ENCODE measurements at regions not wholly inside any gene's neighbourhood (a gene's known extent, or its start where the extent isn't known, plus 50 kb on each side); places are given as distances from the start of the nearest gene placed in this dataset.

DNA sequence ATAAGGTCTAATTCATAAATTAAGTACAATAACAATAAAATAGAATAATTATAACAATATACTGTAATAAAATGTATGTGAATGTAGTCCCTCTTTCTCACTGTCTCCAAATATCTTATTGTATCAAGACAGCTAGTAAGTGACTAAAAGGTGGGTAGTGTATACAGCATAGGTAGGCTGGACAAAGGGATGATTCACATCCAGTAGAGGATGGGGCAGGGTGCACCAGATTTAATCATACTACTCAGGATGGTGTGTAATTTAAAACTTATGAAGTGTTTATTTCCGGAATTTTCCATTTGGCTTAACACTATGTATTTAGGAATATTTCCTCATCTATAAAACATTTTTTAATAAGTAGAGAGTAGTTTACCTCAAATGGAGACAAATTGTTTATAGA is 876.1 kb upstream of the CADM2 start:
- no peak for DNase-seq

DNA sequence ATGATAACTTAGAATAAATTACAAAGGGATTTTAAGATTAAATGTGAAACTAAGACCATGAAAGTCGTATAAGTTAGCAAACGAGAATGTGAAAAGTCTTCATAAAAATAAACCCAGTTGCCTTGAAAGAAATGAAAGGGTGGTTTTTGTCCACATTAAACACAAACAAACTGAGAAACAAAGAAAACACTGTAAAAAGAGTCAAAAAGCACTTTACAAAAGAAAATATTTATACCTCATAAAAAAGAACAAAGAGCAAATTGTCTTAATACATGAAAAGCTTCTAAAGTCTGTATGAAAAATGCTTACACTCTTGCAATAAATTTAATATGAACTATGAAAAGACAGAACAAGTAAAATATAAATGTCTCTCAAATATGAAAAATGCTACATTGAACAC is 865.9 kb upstream of the CADM2 start:
- no peak for DNase-seq

DNA sequence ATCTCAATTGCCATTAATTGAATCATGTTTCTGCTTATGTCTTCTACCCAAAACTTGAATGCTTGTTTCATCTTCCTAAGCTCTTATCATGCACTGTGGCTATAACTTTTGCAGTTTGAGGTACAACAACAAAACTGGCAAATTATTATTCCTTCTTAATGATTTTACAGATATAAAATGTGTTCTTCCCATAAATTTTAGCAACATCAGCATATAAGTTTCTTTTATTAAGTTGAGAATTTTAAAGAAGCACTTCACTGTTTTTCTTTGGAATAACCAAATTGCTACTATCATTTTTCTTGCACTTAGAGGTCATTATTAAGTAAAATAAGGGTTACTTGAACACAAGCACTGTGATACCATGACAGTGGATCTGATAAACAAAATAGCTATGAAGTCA is 862.6 kb upstream of the CADM2 start:
- no peak for DNase-seq

DNA sequence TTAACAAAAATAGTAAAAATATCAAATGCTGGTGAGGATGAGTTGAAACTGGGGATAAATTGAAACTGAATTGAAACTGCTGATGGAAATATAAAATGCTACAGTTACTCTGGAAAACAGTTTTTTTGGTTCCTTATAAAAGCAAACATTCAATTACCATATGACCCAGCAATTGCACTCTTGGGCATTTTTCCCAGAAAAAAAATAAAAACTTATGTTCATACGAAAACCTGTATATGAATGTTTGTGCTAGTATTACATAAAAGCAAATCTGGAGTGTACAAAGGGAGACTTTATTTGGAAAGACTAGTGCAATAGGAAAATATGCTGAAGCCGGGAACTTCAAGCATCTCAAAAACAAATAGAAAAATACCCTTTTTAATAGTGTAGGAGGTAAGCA is 857.9 kb upstream of the CADM2 start:
- DNase-seq: no peak

DNA sequence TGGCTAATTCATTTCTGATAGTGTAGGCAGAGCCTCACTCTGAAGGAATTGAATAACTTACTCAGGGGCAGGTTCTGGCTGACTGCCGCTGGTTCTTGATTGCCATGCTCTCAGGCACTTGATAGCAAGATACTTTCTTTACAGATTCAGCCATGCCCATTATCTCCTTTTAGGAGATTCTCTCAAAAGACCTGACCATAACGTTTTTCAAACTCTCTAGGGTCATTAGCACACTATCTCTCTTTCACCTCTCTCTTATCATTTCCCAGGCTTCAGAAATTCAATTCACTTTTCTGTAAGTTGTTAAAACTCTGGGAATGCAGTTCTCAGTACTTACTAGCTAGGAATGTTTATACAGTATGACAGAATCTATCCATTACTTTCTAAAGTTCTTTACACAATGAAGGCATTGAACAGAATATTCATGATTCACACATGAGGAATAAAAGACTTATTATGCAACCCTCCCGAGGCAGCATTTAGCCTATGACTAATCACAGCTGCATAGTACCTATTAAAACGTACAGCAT is 850.3 kb upstream of the CADM2 start:
- peak; percentile 58 for DNase-seq

DNA sequence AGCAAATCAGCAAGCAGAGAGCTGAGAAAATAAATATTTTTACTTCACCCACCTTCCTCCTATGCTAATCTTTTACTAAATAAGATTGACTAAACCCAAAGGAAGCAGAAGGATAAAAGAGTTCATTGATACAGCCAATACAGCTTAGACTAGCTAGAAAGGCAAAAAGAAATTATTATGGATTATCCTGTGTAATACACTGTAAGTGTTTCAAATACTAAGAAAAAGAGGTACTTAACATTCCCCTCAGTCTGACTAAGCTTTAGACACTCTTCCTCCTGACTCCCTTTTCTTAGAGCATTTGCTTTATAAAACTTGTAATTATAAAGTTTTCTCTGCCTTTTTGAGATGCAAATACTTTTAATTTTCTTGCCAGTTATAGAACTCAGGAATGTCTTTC is 848.9 kb upstream of the CADM2 start:
- no peak for DNase-seq

DNA sequence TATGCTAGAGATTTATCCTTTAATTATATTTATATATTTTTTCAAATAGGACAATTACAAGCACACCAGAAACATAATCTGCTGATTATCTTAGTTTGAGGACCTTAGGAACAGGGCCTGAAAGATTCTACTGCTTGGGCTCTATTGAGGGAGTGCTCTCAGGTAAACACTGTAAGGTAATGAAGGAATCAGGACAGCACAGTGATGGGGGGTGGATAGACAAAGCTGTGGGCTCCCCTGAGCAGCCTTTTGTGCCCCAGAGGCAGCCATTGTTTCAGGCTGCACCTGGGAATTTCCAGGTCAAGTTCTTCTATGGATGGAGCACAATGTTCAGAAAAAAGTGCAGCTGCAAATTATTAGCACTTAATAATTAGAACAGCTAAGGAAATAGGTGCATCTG is 848.0 kb upstream of the CADM2 start:
- DNase-seq: peak; percentile 22

DNA sequence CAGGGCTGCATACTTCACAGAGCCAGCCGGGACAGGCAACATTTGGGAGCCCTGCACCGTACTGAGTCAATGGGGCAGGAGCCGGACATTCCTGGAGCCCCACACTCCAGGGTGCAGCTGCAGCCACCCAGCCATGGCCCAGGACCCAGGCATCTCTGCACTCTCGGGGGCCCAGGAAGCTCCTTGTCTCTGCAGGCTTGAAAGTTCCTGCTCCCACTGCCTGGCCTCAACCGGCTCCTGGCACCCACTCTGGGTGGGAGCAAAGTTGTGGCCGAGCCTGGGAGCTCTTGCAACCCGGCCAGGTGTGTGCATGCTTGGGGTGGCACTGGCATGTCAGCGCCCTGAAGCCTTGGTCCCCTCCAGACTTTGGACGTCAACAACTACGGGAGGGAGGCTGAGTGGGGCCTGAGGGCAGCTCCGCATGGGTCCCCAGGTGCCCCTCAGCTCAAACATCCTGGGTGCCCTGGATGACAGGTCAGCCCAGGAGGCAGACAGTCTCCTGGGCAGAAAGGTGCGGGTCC is 833.5 kb upstream of the CADM2 start:
- no peak for DNase-seq

DNA sequence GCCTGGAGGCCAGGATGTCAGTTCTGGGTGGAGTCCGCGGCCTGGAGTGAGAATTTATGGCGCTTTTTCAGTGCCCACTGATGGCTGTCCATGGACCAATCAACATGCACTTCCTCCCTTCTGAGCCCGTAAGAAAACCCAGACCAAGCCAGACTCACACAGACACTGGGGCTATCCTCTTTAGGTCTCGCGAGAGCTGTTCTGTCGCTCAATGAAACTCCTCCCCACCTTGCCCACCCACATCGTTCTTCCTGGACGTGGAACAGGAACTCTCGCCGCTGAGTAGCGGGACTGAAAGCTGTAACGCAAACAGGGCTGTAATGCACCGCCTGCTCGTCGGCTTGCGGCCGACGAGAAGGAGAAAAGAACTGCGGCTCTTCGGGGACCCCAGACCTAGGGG is 833.0 kb upstream of the CADM2 start:
- no peak for DNase-seq

DNA sequence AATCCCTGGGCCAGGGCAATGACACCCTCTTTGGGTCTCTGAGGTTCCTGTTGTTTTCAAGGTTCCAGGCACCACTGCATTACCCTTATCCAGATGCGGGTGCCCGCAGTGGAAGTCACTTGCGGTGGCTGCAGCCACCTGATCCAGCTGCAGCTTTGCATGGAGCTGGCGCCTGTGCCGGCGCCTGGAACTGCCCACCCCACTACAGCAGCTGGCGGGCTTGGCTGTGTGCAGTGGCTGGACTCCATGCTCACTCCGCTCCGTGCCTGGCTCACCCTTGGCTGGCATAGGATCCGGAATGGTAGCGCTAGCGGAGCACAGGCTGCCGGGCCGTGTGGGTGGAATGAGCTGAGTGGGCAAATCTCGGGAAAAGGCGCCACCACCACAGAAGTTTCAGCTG is 832.6 kb upstream of the CADM2 start:
- no peak for DNase-seq

DNA sequence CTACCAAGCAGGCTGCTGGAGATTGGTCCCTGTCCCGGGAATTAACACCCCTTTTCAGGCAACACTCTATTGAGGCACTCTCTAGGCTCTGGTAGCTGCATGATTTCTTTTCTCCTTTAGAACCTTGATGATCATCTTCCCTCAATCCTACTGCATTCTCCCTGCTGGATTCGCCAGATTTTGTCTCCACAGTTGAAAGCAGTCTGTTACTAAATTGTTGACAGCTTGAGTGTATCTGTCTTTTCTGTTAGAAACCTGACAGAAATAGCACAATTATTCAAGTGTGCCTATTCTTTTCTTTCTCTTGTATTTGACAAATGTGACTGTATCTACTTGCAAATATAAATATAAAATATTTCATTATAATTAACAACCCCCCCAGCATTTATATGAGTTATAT is 830.8 kb upstream of the CADM2 start:
- no peak for DNase-seq

DNA sequence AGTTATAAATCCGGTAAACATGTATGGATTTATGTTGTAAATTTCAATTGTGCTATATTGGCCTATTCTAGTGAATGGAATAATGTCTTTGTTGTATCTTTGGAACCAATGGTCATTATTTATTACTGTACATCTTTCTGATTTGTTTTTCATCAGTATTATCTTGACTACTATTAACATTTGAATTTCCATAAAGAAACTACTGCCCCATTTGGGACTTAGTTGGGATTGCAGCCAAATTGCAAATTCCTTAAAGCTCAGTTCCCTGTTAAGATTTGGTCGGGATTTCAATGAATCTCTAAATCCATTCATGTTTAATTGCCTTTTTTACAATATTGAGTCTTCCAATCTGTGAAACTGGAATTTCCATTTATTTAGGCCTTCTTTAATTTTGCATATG is 822.4 kb upstream of the CADM2 start:
- DNase-seq: peak; percentile 4

DNA sequence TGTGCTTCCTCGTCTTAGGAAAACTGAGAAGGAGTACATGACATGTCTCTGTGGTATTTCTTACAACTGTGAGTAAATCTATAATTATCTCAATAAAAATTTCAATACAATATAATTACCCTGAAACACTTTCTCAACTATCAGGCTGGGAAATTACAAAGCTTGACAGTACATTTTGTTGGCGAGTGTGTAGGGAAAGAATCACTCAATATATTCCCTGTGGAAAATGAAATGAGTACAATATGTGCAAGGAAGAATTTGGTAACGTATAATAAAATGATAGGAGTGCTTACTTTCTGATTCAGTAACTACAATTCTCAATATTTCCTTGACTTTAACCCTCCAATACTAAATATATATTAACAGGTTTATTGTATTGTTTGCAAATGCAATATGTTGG is 818.2 kb upstream of the CADM2 start:
- DNase-seq: peak; percentile 42

DNA sequence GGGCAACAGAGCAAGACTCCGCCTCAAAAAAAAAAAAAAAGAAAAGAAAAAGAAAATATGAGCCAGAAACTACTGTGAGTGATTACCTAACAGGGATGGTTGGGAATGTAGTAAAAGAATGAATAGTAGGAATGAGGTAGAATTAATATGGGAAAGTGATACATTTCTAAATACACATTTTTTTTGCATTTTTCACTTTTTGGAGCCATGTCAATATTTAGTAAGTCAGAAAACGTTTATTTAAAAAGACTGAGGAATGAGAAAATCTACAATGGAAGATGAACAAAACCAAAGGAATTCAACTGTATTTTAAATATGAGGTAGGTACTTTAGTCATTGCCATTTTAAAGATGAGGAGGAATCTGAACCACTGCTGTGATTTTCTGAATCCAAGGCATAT is 817.2 kb upstream of the CADM2 start:
- DNase-seq: no peak

DNA sequence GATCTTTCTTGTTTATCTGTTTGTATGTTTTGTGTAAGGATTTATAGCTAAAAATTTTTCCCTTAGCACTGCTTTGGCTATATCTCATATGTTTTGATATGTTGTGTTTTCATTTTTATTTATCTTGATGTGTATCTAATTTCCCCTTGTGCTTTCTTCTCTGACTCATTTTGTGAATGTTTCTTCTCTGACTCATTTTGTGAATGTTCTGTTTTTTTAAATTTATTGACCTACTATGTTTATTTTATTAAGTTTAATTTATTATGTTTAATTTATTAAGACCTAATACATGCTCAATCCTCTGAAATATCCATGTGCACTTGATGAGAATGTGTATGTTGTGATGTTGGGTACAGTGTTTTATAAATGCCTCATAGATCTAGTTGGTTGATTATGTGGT is 793.5 kb upstream of the CADM2 start:
- DNase-seq: no peak

DNA sequence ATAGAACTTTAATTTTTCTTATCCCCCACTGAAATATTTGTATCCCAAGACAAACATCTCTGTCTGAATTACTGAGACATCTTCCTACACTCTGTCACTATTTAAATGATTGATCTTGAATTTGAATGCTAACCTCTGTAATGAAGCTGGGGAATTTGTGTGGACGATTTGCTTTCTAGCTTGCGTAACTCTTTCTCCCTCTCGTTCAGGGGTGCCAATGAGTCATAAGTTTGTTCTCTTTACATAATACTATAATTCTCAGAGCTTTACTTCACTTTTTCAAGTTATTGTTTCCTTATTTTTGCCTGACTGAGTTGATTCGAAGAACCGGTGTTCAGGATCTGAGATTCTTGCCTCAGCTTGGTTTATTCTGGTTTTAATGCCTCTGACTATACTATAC is 783.3 kb upstream of the CADM2 start:
- DNase-seq: no peak

DNA sequence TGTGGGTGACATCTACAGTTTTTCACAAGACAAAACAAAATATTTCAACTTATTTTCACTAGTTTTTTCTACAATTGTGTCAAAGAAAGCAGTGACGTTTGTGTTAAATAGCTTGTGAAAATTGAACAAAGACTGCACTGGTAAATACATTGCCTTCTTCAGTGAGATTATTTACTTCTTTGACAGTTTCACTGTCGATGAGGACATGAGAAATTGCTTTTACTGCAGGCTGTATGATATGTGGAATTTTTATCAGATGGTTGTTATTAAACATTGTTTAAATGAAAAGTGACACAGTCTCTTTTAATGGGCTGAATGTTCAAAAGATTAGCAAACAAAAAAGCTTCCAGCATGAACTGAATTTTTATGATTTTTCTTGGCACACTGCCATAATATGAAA is 773.9 kb upstream of the CADM2 start:
- peak; percentile 78 for DNase-seq

DNA sequence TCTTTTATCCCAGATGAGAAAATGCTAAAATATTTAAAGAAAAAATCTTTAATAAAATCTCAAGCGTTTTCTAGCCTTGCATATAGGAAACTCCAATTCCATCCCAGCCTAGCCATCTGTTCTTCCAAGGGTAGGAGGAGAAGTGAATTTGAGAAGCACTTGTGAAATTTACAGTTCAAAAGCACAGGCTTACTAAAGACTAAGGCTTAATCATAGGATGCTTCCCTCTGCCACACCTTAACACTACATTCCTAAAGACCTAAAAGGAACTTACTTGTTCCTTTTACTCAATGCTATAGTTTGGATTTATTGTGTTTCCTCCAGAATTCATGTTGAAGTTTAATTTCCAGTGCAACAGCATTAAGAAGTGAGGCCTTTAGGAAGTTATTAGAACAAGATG is 764.8 kb upstream of the CADM2 start:
- DNase-seq: no peak

DNA sequence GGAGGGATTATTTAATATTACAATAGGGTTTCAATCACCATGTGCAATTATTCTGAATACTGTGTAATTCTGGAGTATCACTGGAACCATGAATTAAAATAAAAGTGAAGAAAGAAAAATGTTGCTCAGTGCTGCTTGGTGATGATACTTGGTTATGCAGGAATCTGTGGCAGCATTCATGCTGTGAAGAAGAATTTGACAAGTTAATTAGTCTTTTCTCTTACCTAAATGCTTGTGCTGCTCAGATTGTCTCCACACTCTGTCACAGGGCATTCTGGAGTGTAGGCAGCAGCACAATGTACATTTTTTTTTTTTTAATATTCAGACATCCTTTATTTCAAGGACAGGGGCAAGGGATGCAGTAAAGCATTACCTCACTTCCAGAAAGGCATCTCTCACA is 749.3 kb upstream of the CADM2 start:
- no peak for DNase-seq

DNA sequence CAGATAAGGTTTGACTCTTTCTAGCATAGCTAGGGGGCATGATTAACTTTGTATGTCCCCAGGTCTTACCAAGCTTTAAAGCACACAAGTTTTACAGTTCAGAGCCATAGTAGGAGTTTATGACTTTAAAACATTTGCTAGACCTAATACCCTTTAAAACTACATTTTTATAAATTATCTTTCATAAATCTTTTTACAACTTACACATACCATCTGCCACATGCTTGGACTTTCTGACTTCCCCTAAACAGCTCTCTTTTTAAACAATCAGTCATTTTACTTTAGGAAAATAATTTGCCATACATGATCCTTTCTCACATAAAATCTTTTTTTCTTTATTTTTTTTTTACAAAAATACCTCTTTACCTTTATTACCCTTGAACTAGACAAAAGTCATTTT is 735.3 kb upstream of the CADM2 start:
- DNase-seq: no peak

DNA sequence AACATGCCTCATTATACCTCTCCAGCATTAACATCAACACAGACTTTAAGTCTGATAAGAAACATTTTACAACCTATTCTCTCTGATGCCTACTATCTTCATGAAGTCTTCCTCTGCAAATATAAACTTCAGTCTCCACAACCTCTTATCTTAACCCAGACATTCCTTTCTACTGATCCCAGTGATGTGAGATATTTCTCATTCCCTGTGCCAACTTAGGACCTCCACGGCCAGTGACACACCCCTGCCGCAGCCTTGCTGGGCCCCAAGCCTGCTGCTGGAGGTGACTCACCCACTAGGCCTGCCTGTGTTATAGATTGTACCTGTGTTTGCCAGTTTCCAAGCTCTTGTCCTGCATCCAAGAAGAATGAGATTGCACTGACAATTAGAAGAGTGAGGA is 734.5 kb upstream of the CADM2 start:
- no peak for DNase-seq

DNA sequence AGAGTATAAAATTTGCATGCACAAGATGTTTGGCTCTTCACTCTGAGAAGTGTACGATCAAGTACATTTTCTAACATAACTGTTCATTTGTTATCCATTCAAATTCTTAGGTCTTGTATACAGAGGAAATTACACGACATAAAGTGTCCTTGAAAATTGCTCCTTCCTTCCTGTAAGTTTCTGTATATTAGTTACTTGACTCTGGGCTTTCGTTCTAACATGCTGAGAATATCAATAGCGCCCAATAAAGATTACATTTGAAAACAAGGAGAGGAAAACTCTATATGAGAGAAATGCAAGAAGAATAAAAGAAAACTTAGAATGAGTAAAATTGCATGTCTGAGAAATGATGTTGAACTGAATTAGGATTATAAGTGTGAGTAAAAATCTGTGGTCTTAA is 722.5 kb upstream of the CADM2 start:
- DNase-seq: no peak

DNA sequence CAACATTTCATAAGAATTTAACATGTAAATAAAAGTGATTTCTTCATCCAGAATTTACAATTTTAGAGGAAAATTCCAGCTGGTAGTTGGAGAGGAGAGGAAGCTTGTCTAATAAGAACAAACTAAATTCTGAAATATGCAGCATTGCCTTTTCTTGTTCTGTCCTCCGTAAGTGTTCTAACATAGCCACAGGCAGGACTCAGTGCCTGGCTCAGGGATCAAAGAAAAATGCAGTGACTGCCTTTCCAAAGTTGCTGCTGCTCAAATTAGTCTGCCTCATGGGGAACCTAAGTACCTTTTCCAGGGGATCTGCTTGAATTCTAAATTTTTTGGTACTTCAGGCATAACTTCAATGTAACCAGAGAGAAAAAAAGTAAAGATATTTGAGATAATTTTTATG is 713.0 kb upstream of the CADM2 start:
- no peak for DNase-seq

DNA sequence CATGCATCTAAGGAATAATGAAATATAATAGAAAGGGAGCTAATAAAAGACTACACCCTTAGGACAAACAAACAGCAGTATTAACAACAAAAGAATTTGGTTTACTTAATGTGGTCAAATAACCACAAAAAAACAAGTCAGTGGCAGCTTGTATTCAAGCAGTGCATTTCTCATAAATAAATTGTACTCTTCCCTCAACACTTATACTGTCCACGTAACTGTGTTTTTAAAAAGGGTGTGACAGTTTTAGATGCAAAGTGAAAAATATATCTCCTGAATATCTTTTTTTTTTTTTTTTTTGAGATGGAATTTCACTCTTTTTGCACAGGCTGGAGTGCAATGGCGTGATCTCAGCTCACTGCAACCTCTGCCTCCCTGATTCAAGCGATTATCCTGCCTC is 698.2 kb upstream of the CADM2 start:
- no peak for DNase-seq

DNA sequence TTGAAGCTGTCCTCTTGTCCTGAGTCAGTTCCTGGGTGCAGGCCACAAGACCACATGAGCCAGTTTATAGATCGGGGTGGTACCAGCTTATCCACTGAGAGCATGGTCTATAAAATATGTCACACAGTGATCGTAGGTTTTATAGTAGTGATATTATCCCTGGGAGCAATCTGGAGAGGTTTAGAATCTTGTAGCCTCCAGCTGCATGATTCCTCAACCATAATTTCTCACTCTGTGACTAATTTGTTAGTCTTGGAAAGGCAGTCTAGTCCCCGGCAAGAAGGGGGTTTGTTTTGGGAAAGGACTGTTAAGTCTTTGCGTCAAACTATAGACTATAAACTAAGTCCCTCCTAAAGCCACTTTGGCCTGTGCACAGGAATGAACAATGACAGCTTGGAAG is 693.0 kb upstream of the CADM2 start:
- DNase-seq: no peak

DNA sequence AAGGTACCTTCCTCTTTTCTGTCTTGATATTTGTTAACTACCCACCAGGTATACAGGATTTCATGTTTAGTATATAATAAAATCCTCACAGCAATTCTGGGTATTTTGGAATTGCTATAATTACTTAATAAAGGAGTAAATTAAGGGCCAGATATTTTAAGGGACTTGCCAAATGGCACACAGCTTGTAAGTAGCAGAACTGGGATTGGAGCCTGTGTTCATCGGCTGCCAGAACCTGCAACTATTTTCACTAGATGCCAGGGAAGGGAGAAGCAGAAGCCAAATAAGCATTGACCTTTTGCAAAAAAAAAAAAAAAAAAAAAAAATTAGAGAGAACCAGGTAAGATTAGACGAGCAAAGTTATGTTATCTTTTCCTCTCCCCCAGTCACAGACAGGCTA is 683.3 kb upstream of the CADM2 start:
- no peak for DNase-seq

All from NCI-H69 (cell line).